Trophoblast cell (in vitro differentiated cells and primary cell): ENCODE measurements at regions not wholly inside any gene's neighbourhood (a gene's known extent, or its start where the extent isn't known, plus 50 kb on each side); places are given as distances from the start of the nearest gene placed in this dataset.
"Not testable (repeated sequence)": the region's sequence is repeated elsewhere in the genome, so short reads cannot be mapped to it uniquely, and the experiment has no call there.

Experiments used
- DNase-seq, 2 donors: peaks; one replicate each; pipeline ENCODE4 v3.0.0-alpha.2; 2016
- H2AFZ ChIP-seq: 2 replicates; pipeline ENCODE4 v1.6.1; 2013; ENCODE audit warnings: low read length, moderate library complexity, mild to moderate bottlenecking; ENCODE audit not compliant: insufficient read depth, poor library complexity
- H2AK5ac ChIP-seq: 2 replicates; pipeline ENCODE4 v1.6.1; 2013; ENCODE audit warnings: mild to moderate bottlenecking, low read length
- H2BK120ac ChIP-seq: 2 replicates; pipeline ENCODE4 v1.6.1; 2013; ENCODE audit warnings: low read length, mild to moderate bottlenecking, moderate library complexity; ENCODE audit not compliant: insufficient read depth, poor library complexity
- H2BK12ac ChIP-seq: 2 replicates; pipeline ENCODE4 v1.6.1; 2013; ENCODE audit warnings: mild to moderate bottlenecking, low read length, moderate library complexity
- H2BK5ac ChIP-seq: 2 replicates; pipeline ENCODE4 v1.6.1; 2013; ENCODE audit warnings: low read length, low read depth, moderate library complexity, mild to moderate bottlenecking; ENCODE audit not compliant: poor library complexity
- H3K14ac ChIP-seq: 2 replicates; pipeline ENCODE4 v1.6.1; 2013; ENCODE audit warnings: mild to moderate bottlenecking, low read length
- H3K18ac ChIP-seq: 2 replicates; pipeline ENCODE4 v1.6.1; 2013; ENCODE audit warnings: mild to moderate bottlenecking, low read length
- H3K23ac ChIP-seq: 2 replicates; pipeline ENCODE4 v1.6.1; 2013; ENCODE audit warnings: low read length
- H3K27ac ChIP-seq: 2 replicates; pipeline ENCODE4 v1.5.1; 2013; ENCODE audit warnings: low read depth, mild to moderate bottlenecking, inconsistent platforms, low read length, moderate library complexity
- H3K27me3 ChIP-seq: 2 replicates; pipeline ENCODE4 v1.6.1; 2013; ENCODE audit warnings: inconsistent platforms, mild to moderate bottlenecking, low read length, moderate library complexity; ENCODE audit not compliant: insufficient read depth
- H3K36me3 ChIP-seq, 2 experiments: 1 replicate in 1 of 2; 2 replicates in 1 of 2; pipeline ENCODE4 v1.6.1; 2013; ENCODE audit warnings: low read length in 2 of 2, mild to moderate bottlenecking in 2 of 2, moderate library complexity in 1 of 2; ENCODE audit not compliant: insufficient read depth in 2 of 2, control insufficient read depth in 1 of 2
- H3K4ac ChIP-seq: 2 replicates; pipeline ENCODE4 v1.6.1; 2013; ENCODE audit warnings: low read depth, mild to moderate bottlenecking, low read length, moderate library complexity
- H3K4me1 ChIP-seq, 2 experiments: 1 replicate in 1 of 2; 2 replicates in 1 of 2; pipeline ENCODE4 v1.6.1; 2013; ENCODE audit warnings: low read length in 2 of 2, mild to moderate bottlenecking in 2 of 2, moderate library complexity in 1 of 2; ENCODE audit not compliant: insufficient read depth in 2 of 2, control insufficient read depth in 1 of 2
- H3K4me2 ChIP-seq: 2 replicates; pipeline ENCODE4 v1.6.1; 2013; ENCODE audit warnings: inconsistent platforms, mild to moderate bottlenecking, low read length, moderate library complexity
- H3K4me3 ChIP-seq: 2 replicates; pipeline ENCODE4 v1.5.1; 2013; ENCODE audit warnings: mild to moderate bottlenecking, low read depth, low read length, inconsistent platforms
- H3K79me1 ChIP-seq: one replicate; pipeline ENCODE4 v1.6.1; 2013; ENCODE audit warnings: low read length
- H3K79me2 ChIP-seq: 2 replicates; pipeline ENCODE4 v1.6.1; 2013; ENCODE audit warnings: low read length, mild to moderate bottlenecking; ENCODE audit not compliant: control insufficient read depth, insufficient read depth, poor library complexity
- H3K9ac ChIP-seq: 2 replicates; pipeline ENCODE4 v1.6.1; 2013; ENCODE audit warnings: mild to moderate bottlenecking, low read length
- H3K9me3 ChIP-seq: 2 replicates; pipeline ENCODE4 v1.6.1; 2013; ENCODE audit warnings: low read depth, mild to moderate bottlenecking, control low read depth, inconsistent platforms, low read length; ENCODE audit not compliant: insufficient read depth
- H4K12ac ChIP-seq: 2 replicates; pipeline ENCODE4 v1.6.1; 2013; ENCODE audit warnings: low read depth, mild to moderate bottlenecking, low read length, moderate library complexity
- H4K8ac ChIP-seq: 2 replicates; pipeline ENCODE4 v1.6.1; 2013; ENCODE audit warnings: low read depth, mild to moderate bottlenecking, low read length, moderate library complexity
- H4K91ac ChIP-seq: one replicate; pipeline ENCODE4 v1.6.1; 2013; ENCODE audit warnings: low read depth, mild to moderate bottlenecking, low read length, moderate library complexity
- WGBS: extraction: QIAGEN DNeasy Blood & Tissue Kit; methylation state at CpG from one replicate; pipeline ENCODE4 v1.1.7; 2013; ENCODE audit warnings: missing lambda C conversion rate; ENCODE audit not compliant: insufficient read length, insufficient coverage; ENCODE audit errors: extremely low coverage; 5-methylcytosine and 5-hydroxymethylcytosine counted together

GRCh38 chr3:140791368-140791767 lies 113.5 kb downstream of the TRIM42 start:
- H3K4me2 ChIP-seq: no peak overlapping the region
- H4K8ac ChIP-seq: no peak overlapping the region
- no peaks in the 10 kb centered on the region for H3K36me3 ChIP-seq
- H3K4ac ChIP-seq: no peak overlapping the region
- no peak overlapping the region for H3K18ac ChIP-seq
- H4K91ac ChIP-seq: no peak overlapping the region
- H3K14ac ChIP-seq: no peak overlapping the region
- no peak overlapping the region for H3K27ac ChIP-seq
- no peaks in the 10 kb centered on the region for H3K27me3 ChIP-seq
- no peak for DNase-seq
- WGBS: no CpG with 5 or more reads among the region's 3 CpGs
- H3K79me1 ChIP-seq: no peaks in the 10 kb centered on the region
- no peaks in the 10 kb centered on the region for H3K4me1 ChIP-seq
- no peak overlapping the region for H3K4me3 ChIP-seq
- H3K9me3 ChIP-seq: no peaks in the 10 kb centered on the region
- H2BK5ac ChIP-seq: no peak overlapping the region
- no peak overlapping the region for H2BK120ac ChIP-seq
- no peak overlapping the region for H2AK5ac ChIP-seq
- H4K12ac ChIP-seq: no peak overlapping the region
- no peak overlapping the region for H3K9ac ChIP-seq
- H3K23ac ChIP-seq: no peak overlapping the region
- no peaks in the 10 kb centered on the region for H3K79me2 ChIP-seq
- H2AFZ ChIP-seq: no peak overlapping the region
- no peak overlapping the region for H2BK12ac ChIP-seq

- no peak overlapping the region for H3K4me3 ChIP-seq
- H3K9me3 ChIP-seq: no peaks in the 10 kb centered on the region
- H3K79me2 ChIP-seq: no peaks in the 10 kb centered on the region
- H2AFZ ChIP-seq: no peak overlapping the region
- H3K14ac ChIP-seq: no peak overlapping the region
- H2BK5ac ChIP-seq: no peak overlapping the region
- no peak overlapping the region for H3K23ac ChIP-seq
- H3K36me3 ChIP-seq: no peaks in the 10 kb centered on the region
- H4K8ac ChIP-seq: no peak overlapping the region
- WGBS: no CpG with 5 or more reads among the region's 3 CpGs
- H3K9ac ChIP-seq: no peak overlapping the region
- DNase-seq: no peak
- H3K4me2 ChIP-seq: no peak overlapping the region
- H3K4ac ChIP-seq: no peak overlapping the region
- H4K12ac ChIP-seq: no peak overlapping the region
- no peak overlapping the region for H3K27ac ChIP-seq
- H2BK120ac ChIP-seq: no peak overlapping the region
- H3K27me3 ChIP-seq: no peaks in the 10 kb centered on the region
- H2BK12ac ChIP-seq: no peak overlapping the region
- no peaks in the 10 kb centered on the region for H3K4me1 ChIP-seq
- H3K79me1 ChIP-seq: no peaks in the 10 kb centered on the region
- no peak overlapping the region for H3K18ac ChIP-seq
- no peak overlapping the region for H2AK5ac ChIP-seq
- no peak overlapping the region for H4K91ac ChIP-seq
Observed at GRCh38 chr3:140794507-140794906, 116.6 kb downstream of the TRIM42 start.

- H3K4me3 ChIP-seq, H2BK5ac ChIP-seq, H3K9ac ChIP-seq, H3K23ac ChIP-seq, H2BK12ac ChIP-seq, H3K27me3 ChIP-seq, H3K27ac ChIP-seq, H2AFZ ChIP-seq, H3K4me1 ChIP-seq, H4K12ac ChIP-seq, H3K4ac ChIP-seq, H3K14ac ChIP-seq, H2AK5ac ChIP-seq, H3K79me2 ChIP-seq, H3K9me3 ChIP-seq, H3K4me2 ChIP-seq, H4K91ac ChIP-seq, H4K8ac ChIP-seq, H2BK120ac ChIP-seq, H3K79me1 ChIP-seq, H3K36me3 ChIP-seq, DNase-seq, H3K18ac ChIP-seq: not testable (repeated sequence)
- WGBS: no CpG with 5 or more reads among the region's 1 CpG
Observed at GRCh38 chr3:140802898-140803297, 125.0 kb downstream of the TRIM42 start.

- Histone ChIP-seq H3K4me1 (peaks cover 4 to 10% of the 10 kb centered on the region in 2 experiments), H2AFZ (no peak overlapping the region), H3K79me2 (no peaks in the 10 kb centered on the region), H3K36me3 (no peaks in the 10 kb centered on the region), H3K23ac (no peak overlapping the region), H2AK5ac (no peak overlapping the region), H3K4ac (no peak overlapping the region), H3K4me2 (no peak overlapping the region), H3K9ac (no peak overlapping the region), H3K79me1 (no peaks in the 10 kb centered on the region), H3K4me3 (no peak overlapping the region), H4K12ac (no peak overlapping the region), H3K27me3 (no peaks in the 10 kb centered on the region), H4K91ac (no peak overlapping the region), H3K18ac (no peak overlapping the region), H3K14ac (no peak overlapping the region), H3K27ac (no peak overlapping the region), H2BK120ac (no peak overlapping the region), H4K8ac (no peak overlapping the region), H2BK5ac (no peak overlapping the region), H2BK12ac (no peak overlapping the region), H3K9me3 (no peaks in the 10 kb centered on the region)
- DNase-seq: no peak
- no CpG with 5 or more reads among the region's 2 CpGs for WGBS
Observed at GRCh38 chr3:140809316-140809715, 131.5 kb downstream of the TRIM42 start.
